ENCODE measurements at regions not wholly inside any gene's neighbourhood (a gene's known extent, or its start where the extent isn't known, plus 50 kb on each side); places are given as distances from the start of the nearest gene placed in this dataset.
"Not testable (repeated sequence)": the region's sequence is repeated elsewhere in the genome, so short reads cannot be mapped to it uniquely, and the experiment has no call there.

DNA sequence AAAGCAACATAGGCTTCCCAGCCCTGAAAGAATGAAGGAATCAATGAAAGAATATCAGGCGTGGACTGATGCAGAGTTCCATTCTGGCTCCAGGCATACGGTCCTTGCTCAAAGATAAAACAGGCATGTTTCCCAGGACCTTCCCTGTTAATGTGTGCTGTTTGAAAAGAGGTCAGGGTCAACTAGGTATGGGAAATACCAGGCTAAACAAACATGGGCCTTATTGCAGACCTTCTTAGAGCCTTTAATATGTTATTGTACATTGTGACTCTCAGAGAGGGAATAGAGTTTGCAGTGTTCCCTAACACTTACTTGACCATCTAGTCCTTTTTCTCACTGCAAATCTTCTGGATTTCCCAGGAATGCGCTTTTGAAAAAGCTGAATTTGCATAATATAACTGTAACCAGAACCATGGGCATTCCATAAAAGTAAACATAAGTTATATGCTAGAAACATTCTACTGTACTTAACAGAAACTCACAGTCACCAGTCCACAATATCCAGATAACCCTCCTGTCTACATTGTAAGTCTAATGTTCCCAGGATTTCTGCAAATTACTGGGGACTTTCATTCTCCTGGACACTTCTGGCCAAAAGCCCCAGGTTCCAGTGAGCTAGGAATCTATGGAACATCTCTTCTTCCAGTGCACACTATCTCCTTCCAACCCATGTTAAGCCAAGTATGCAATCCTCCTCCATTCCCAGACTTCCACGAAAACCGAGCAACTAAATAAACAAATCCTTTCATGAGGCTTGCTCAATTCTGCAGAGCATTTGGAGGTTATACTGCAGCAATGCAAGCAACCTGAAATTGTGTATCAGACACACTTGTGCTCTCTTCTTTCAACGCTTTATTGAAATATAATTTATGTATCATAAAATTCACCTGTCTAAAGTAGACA is 486.6 kb downstream of the SETD4 start:
- intact Hi-C loops (cut with micrococcal nuclease): no loop called here
- no peak overlapping the region for H3K4me3 Mint-ChIP-seq
- no peak for DNase-seq
- H3K36me3 Mint-ChIP-seq (ENCODE audit: low read depth): no peaks in the 10 kb centered on the region
- H3K4me1 Mint-ChIP-seq: peaks cover 3% of the 10 kb centered on the region
- peaks cover 3% of the 10 kb centered on the region for H3K9me3 Mint-ChIP-seq
- no peak overlapping the region for H3K27ac Mint-ChIP-seq
- peaks cover 8% of the 10 kb centered on the region for H3K27me3 Mint-ChIP-seq

DNA sequence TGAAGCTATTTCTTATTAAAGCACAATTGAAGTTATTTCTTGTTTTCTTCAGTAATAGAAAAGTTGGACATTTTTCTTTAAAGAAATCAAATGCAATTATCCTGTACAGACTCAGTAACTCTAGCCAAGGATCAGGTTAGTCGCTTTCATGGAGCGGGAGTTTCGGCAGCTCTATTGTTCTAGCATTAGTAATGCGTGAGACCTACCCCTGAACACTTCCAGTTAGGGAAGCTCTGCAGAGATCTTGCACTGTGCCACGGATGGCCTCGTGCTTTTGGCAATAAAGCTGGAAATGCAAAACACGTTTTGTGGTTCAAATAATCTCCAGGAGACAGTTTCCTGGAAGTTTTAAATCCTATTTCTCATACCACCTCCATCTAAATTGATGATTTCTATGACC is 488.4 kb downstream of the SETD4 start:
- DNase-seq: no peak
- Mint-ChIP-seq H3K36me3 (ENCODE audit: low read depth) (no peaks in the 10 kb centered on the region), H3K4me1 (no peaks in the 10 kb centered on the region), H3K27me3 (peaks cover 13% of the 10 kb centered on the region), H3K9me3 (no peaks in the 10 kb centered on the region), H3K27ac (no peak overlapping the region), H3K4me3 (no peak overlapping the region)
- intact Hi-C loops (cut with micrococcal nuclease): no loop called here

DNA sequence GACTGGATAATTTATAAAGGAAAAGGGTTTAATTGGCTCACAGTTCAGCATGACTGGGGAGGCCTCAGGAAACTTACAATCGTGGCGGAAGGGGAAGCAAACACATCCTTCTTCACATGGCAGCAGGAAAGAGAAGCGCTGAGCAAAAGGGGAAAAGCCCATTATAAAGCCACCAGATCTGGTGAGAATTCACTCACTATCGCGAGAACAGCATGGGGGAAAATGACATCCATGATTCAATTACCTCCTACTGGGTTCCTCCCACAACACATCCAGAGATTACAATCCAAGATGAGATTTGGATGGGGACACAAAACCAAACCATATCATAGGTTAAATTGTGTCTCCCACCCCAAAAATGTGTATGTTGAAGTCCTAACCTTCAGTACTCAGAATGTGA is 491.7 kb downstream of the SETD4 start:
- DNase-seq: no peak
- no peak overlapping the region for H3K4me3 Mint-ChIP-seq
- intact Hi-C loops (cut with micrococcal nuclease): no loop called here
- peaks cover 10% of the 10 kb centered on the region for H3K27me3 Mint-ChIP-seq
- no peaks in the 10 kb centered on the region for H3K4me1 Mint-ChIP-seq
- no peaks in the 10 kb centered on the region for H3K36me3 Mint-ChIP-seq (ENCODE audit: low read depth)
- no peak overlapping the region for H3K27ac Mint-ChIP-seq
- no peaks in the 10 kb centered on the region for H3K9me3 Mint-ChIP-seq

DNA sequence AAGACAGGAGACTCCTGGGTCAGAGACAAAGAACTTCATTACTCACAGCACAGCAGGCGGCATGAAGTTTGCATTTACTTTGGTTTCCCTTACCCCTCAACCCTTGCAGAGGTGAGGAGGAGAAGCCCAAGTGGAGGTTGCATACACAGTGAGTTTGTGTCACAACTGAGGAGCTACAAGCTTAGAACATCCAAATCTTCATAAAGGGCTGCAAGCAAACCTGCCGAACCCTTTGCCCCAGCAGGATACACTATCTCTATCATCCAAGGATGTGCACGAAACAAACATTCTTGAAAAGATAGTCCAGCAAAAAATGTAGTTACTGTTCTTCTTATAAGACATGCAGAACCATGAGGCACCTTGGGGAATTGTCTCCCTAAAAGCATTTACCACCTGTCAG is 493.5 kb downstream of the SETD4 start:
- H3K36me3 Mint-ChIP-seq (ENCODE audit: low read depth): no peaks in the 10 kb centered on the region
- no peak overlapping the region for H3K4me3 Mint-ChIP-seq
- H3K4me1 Mint-ChIP-seq: no peaks in the 10 kb centered on the region
- DNase-seq: no peak
- intact Hi-C loops (cut with micrococcal nuclease): no loop called here
- H3K27ac Mint-ChIP-seq: no peak overlapping the region
- peaks cover 3% of the 10 kb centered on the region for H3K9me3 Mint-ChIP-seq
- peaks cover 7% of the 10 kb centered on the region for H3K27me3 Mint-ChIP-seq

DNA sequence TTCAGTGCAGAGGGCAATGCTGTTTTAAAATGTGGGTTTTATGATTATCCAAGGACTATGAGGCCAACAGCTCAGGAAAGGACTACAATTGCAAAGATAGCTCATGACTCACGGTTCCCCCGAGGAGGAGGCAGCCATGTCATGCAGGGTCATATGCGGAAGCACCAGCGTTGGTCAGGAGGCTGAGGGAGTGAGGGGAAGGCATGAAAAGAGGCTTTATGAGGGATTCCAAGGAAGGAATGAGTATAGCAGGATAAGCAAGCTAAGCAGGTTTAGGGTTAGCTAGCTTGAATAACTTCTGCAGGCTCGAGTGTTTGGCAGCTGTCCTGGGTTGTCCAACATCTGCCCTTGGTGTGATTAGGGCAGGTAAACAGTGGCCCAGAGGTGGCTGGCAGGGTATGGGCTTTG is 495.1 kb downstream of the SETD4 start:
- H3K4me1 Mint-ChIP-seq: no peaks in the 10 kb centered on the region
- H3K27ac Mint-ChIP-seq: no peak overlapping the region
- H3K27me3 Mint-ChIP-seq: peaks cover 11% of the 10 kb centered on the region
- H3K9me3 Mint-ChIP-seq: peaks cover 3% of the 10 kb centered on the region
- intact Hi-C loops (cut with micrococcal nuclease): no loop called here
- no peak overlapping the region for H3K4me3 Mint-ChIP-seq
- no peaks in the 10 kb centered on the region for H3K36me3 Mint-ChIP-seq (ENCODE audit: low read depth)
- DNase-seq: no peak

DNA sequence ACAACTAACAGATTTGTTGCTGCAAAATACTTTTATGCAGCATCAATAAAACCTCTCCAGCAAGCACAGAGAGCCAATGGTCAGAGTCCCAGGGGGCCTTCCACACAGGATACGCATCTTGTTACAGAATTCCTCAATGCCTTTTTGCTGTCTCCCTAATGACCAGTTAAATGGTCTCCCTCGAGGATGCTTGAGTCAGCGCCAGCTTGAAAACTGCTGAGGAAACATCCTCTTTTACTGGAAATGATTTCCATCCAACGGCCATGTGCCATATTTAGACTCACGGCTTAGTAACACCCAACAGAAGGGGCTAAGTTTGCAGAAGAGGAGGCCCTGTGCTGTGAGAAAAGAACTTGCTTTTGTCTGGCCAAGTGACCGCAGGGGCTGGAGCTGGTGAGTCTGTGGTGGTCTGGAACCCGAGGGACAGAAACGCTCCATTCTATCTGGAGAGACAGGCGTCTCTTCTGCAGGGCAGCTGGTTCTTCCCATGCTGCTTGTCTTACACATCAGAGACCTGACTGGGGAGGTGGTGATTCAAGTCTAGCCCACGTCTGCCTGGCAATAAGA is 496.4 kb downstream of the SETD4 start:
- Mint-ChIP-seq H3K4me3 (no peak overlapping the region), H3K36me3 (ENCODE audit: low read depth) (no peaks in the 10 kb centered on the region), H3K9me3 (peaks cover 3% of the 10 kb centered on the region), H3K27me3 (peaks cover 12% of the 10 kb centered on the region), H3K4me1 (no peaks in the 10 kb centered on the region), H3K27ac (no peak overlapping the region)
- DNase-seq: no peak
- intact Hi-C loops (cut with micrococcal nuclease): no loop called here

DNA sequence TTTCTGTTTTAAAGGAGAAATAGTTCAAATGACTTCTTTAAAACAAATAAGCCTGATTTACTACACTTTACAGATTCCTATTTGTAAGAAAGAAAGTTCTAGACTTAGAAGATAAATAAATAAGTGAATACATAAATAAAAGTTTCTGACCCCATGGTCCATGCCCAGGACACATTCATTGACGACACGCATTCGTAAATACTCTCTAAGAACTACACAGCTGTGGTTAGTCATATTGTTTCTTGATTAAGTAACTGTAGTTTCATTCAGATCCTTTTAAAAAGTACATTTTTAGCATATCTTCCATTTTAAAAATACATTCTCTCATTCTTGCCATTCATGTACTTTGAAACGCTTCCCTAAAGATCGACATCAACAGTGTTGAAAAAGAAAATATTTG is 497.4 kb downstream of the SETD4 start:
- DNase-seq: no peak
- no peak overlapping the region for H3K4me3 Mint-ChIP-seq
- no peak overlapping the region for H3K27ac Mint-ChIP-seq
- H3K36me3 Mint-ChIP-seq (ENCODE audit: low read depth): no peaks in the 10 kb centered on the region
- intact Hi-C loops (cut with micrococcal nuclease): no loop called here
- peaks cover 3% of the 10 kb centered on the region for H3K9me3 Mint-ChIP-seq
- peaks cover 9% of the 10 kb centered on the region for H3K27me3 Mint-ChIP-seq
- no peaks in the 10 kb centered on the region for H3K4me1 Mint-ChIP-seq

DNA sequence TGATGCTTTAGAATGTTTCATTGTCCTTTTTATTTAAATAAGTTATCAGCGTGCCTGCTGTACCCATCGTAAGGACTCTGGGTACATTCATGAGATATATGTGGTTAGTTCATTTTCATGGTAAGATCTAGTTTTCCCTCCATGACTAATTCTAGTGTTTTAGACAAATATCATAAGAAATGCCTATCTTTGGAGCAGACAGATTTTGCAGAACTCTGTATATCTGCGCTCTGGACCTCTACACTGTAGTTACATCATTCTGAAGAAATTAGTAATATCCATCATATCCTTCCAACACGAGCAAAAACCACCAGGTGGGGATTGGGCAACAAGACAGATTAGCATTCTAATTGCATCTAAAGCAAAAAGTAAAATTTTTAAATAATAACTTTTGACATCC is 499.2 kb downstream of the SETD4 start:
- no peak overlapping the region for H3K4me3 Mint-ChIP-seq
- H3K9me3 Mint-ChIP-seq: peaks cover 3% of the 10 kb centered on the region
- intact Hi-C loops (cut with micrococcal nuclease): no loop called here
- H3K36me3 Mint-ChIP-seq (ENCODE audit: low read depth): no peaks in the 10 kb centered on the region
- no peaks in the 10 kb centered on the region for H3K4me1 Mint-ChIP-seq
- no peak overlapping the region for H3K27ac Mint-ChIP-seq
- no peak for DNase-seq
- H3K27me3 Mint-ChIP-seq: peaks cover 6% of the 10 kb centered on the region

DNA sequence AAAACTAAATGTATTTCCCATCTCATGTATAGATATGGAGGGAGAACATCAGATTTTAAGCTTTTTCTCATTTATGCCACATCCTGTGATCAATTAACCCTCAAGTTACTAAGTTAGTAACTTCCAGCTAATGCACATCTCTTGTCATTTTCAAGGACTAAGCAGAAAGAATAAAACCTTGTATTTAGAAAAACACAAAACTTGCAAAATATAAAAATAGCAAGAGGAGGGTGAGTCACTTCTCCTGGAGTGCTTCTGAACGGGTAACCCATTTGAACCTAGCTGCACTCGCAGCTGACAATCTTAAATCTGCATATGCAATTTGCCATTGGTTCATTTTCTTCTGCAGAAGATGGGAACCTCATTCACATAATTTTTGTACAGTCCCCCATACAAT is 500.5 kb downstream of the SETD4 start:
- DNase-seq: no peak
- Mint-ChIP-seq H3K27ac (no peak overlapping the region), H3K4me1 (no peaks in the 10 kb centered on the region), H3K9me3 (peaks cover 3% of the 10 kb centered on the region), H3K36me3 (ENCODE audit: low read depth) (no peaks in the 10 kb centered on the region), H3K27me3 (peaks cover 9% of the 10 kb centered on the region), H3K4me3 (no peak overlapping the region)
- intact Hi-C loops (cut with micrococcal nuclease): no loop called here

DNA sequence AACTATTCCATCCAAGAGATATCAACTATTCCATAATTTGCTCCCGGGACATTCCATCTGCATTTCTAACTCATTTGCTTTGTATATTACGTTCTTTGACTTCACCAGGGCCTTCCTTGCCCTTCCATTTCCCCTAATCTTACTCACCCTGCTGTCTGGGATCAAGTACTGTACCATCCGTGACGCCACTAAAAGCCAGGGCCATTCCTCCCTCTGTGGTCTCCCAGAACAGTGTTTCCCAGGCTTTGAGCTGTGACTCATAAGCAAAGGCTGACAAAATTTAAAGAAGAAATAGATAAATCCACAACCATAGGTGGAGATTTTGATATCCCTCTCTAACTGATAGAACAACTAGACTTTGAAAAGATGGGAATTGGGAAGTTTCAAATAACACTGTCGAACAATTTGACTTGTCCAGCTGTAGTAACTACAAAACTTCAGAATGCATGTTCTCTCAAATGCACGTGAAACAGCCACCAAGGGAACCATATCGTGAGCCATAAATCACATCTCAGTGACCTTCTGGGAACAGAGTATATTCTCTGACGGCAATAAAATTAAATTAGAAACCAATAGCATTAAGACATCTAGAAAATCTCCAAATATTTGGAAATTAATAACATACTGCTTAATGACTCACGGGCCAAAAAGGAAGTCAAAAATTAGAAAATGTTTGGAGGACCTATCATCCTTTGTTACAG is 501.0 kb downstream of the SETD4 start:
- Mint-ChIP-seq H3K36me3 (ENCODE audit: low read depth) (no peaks in the 10 kb centered on the region), H3K4me1 (no peaks in the 10 kb centered on the region), H3K9me3 (peaks cover 3% of the 10 kb centered on the region), H3K27ac (no peak overlapping the region), H3K4me3 (no peak overlapping the region), H3K27me3 (peaks cover 10% of the 10 kb centered on the region)
- DNase-seq: no peak
- intact Hi-C loops (cut with micrococcal nuclease): no loop called here

DNA sequence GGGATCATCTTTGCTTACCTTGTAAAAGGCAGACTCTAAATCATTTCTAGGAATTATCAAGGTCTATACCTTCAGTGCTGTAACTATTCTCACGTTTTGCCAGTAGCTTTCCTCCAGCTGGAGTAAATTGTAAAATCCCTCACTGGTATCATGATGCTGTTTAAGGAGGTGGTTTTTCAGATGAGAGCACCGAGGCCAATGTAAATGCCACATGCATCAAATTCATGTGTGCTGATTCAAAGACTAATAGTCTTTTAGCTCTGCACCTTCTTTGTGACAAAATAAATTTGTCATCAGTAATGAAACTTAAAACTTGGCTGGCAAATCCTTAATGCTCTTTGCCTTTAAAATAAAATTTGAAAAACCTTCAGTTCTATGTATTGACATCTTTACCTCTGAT is 503.8 kb downstream of the SETD4 start:
- H3K9me3 Mint-ChIP-seq: no peaks in the 10 kb centered on the region
- H3K27ac Mint-ChIP-seq: no peak overlapping the region
- H3K27me3 Mint-ChIP-seq: peaks cover 13% of the 10 kb centered on the region
- H3K36me3 Mint-ChIP-seq (ENCODE audit: low read depth): no peaks in the 10 kb centered on the region
- no peaks in the 10 kb centered on the region for H3K4me1 Mint-ChIP-seq
- no peak overlapping the region for H3K4me3 Mint-ChIP-seq
- intact Hi-C loops (cut with micrococcal nuclease): no loop called here
- no peak for DNase-seq

DNA sequence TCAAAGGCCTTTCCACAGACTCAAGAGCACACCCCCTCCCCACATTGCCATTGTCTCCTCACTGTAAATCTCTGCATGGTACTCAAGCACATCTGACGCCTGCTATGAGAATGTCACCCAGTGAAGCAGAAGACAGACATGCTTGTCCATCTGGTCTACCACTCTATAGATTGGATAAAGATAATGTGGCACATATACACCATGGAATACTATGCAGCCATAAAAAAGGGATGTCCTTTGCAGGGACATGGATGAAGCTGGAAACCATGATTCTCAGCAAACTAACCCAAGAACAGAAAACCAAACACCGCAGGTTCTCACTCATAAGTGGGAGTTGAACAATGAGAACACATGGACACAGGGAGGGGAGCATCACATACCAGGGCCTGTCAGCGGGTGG is 503.4 kb upstream of the RUNX1 start:
- H3K27me3 Mint-ChIP-seq; H3K4me1 Mint-ChIP-seq; H3K27ac Mint-ChIP-seq; H3K4me3 Mint-ChIP-seq; intact Hi-C loops (cut with micrococcal nuclease); DNase-seq; H3K9me3 Mint-ChIP-seq; H3K36me3 Mint-ChIP-seq (ENCODE audit: low read depth): not testable (repeated sequence)

DNA sequence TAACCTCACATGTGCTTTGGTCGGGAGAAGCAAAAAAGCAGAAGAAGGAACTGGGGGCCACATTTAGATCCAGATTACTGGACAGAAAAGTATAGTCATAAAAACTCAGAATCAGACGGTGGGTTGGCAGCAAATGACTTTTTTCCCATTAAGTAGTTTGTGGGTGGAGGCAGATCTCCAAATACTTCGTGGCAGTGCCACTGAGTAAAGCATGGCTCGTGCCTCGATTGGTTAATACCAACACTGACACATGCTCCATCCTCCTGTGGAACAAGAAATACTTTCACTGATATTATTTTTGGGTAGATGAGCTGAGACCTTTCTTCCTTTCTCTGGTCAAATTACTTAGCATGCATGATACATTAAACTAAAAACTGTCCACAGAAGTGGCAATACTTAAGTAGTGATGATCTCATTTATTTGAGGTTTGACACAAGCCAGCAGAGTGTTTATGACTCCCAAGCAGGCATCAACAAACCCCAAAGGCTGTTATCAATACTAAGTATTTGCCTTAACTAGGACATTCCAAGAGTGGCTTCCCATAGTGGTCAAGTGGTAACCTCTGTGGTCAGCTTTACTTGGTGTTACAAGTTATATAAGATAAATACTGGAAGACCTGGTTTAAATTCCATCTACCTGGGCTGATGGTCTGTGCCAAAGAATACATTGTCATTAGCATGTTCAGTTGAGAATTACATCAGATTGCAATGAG is 500.0 kb upstream of the RUNX1 start:
- no peaks in the 10 kb centered on the region for H3K4me1 Mint-ChIP-seq
- H3K9me3 Mint-ChIP-seq: peaks cover 4% of the 10 kb centered on the region
- H3K27ac Mint-ChIP-seq: no peak overlapping the region
- H3K4me3 Mint-ChIP-seq: no peak overlapping the region
- intact Hi-C loops (cut with micrococcal nuclease): no loop called here
- peaks cover 7% of the 10 kb centered on the region for H3K27me3 Mint-ChIP-seq
- no peak for DNase-seq
- H3K36me3 Mint-ChIP-seq (ENCODE audit: low read depth): no peaks in the 10 kb centered on the region

Data from activated CD4-positive, alpha-beta T cell treated with anti-CD3 and anti-CD28 coated beads, Interleukin-2, amount 10 ng/mL, durations not matched to agents 24 days and 14 days (primary cell).